Smooth muscle cell (in vitro differentiated cells): ENCODE measurements at regions not wholly inside any gene's neighbourhood (a gene's known extent, or its start where the extent isn't known, plus 50 kb on each side); places are given as distances from the start of the nearest gene placed in this dataset.

Experiments
- DNase-seq: peaks from one replicate; lab custom pipeline; 2025; ENCODE audit not compliant: unreplicated experiment; lab: John Stamatoyannopoulos, UW
- H2AFZ ChIP-seq: fragments of 200-600 bp; sonication (generic); 2 replicates; pipeline ENCODE4 v1.6.0; 2016; ENCODE audit warnings: antibody characterized with exemption, low read depth, mild to moderate bottlenecking
- H3F3A ChIP-seq: fragments of 200-600 bp; sonication (generic); 2 replicates; pipeline ENCODE4 v1.6.0; 2017; ENCODE audit warnings: antibody characterized with exemption, low read depth
- H3K27ac ChIP-seq: fragments of 200-600 bp; sonication (generic); 2 replicates; pipeline ENCODE4 v1.5.1; 2016; ENCODE audit warnings: low read depth, mild to moderate bottlenecking
- H3K27me3 ChIP-seq: fragments of 200-600 bp; sonication (generic); 2 replicates; pipeline ENCODE4 v1.6.1; 2016; ENCODE audit warnings: low read depth, mild to moderate bottlenecking
- H3K36me3 ChIP-seq: fragments of 200-600 bp; sonication (generic); 2 replicates; pipeline ENCODE4 v1.5.1; 2016; ENCODE audit warnings: low read depth
- H3K4me1 ChIP-seq: fragments of 200-600 bp; sonication (generic); 2 replicates; pipeline ENCODE4 v1.5.1; 2016; ENCODE audit warnings: low read depth
- H3K4me2 ChIP-seq: fragments of 200-600 bp; sonication (generic); 2 replicates; pipeline ENCODE4 v1.6.0; 2016; ENCODE audit warnings: mild to moderate bottlenecking
- H3K4me3 ChIP-seq: fragments of 200-600 bp; sonication (generic); 2 replicates; pipeline ENCODE4 v1.5.1; 2016; ENCODE audit warnings: mild to moderate bottlenecking
- H3K79me2 ChIP-seq: fragments of 200-600 bp; sonication (generic); 2 replicates; pipeline ENCODE4 v1.6.0; 2016; ENCODE audit warnings: low read depth, mild to moderate bottlenecking
- H3K9ac ChIP-seq: fragments of 200-600 bp; sonication (generic); 2 replicates; pipeline ENCODE4 v1.6.0; 2016; ENCODE audit warnings: low read depth
- H3K9me3 ChIP-seq: fragments of 200-600 bp; sonication (generic); replicated peaks from 2 replicates; pipeline ENCODE4 v1.5.1; 2016; ENCODE audit warnings: low read depth
- H4K20me1 ChIP-seq: fragments of 200-600 bp; sonication (generic); 2 replicates; pipeline ENCODE4 v1.6.0; 2016; ENCODE audit warnings: low read depth
- WGBS: methylation state at CpG from one replicate; pipeline ENCODE4 v1.1.7; 2016; ENCODE audit warnings: low lambda C conversion rate; 5-methylcytosine and 5-hydroxymethylcytosine counted together
- TF ChIP-seq, protein P1 (sequence below): fragments of 200-600 bp; sonication (generic); IDR thresholded peaks from 2 replicates; pipeline ENCODE4 v1.5.1; 2017; ENCODE audit warnings: borderline replicate concordance, mild to moderate bottlenecking, antibody characterized with exemption; ENCODE audit not compliant: insufficient read depth, poor library complexity, severe bottlenecking

DNA sequence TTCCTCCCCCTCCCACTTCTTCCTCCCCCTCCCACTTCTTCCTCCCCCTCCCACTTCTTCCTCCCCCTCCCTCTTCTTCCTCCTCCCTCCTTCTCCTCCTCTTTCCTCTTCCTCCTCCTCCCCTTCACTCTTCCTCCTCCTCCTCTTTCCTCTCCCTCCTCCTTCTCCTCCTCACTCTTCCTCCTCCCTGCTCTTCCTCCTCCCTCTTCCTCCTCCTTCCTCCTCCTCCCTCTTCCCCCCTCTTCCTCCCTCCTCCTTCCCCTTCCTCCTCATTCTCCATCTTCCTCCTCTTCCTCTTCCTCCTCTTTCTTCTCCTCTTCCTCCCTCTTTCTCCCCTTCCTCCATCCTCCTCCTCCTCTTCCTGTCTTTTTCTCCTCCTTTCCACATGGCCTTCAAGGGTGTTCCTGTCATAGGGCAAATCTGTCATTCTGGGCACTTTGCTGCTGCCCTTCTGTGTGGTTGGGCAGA, 111.4 kb downstream of the PHETA1 start:
- Histone ChIP-seq H3K79me2 (no peaks in the 10 kb centered on the region), H3K27ac (no peak overlapping the region), H3K9ac (no peak overlapping the region), H3F3A (no peaks in the 10 kb centered on the region), H3K4me3 (no peak overlapping the region), H4K20me1 (no peaks in the 10 kb centered on the region), H3K27me3 (peaks cover 13% of the 10 kb centered on the region), H2AFZ (no peak overlapping the region), H3K9me3 (no peaks in the 10 kb centered on the region), H3K36me3 (no peaks in the 10 kb centered on the region), H3K4me2 (no peak overlapping the region), H3K4me1 (no peaks in the 10 kb centered on the region)
- no peak for DNase-seq
- TF ChIP-seq, protein P1, sequence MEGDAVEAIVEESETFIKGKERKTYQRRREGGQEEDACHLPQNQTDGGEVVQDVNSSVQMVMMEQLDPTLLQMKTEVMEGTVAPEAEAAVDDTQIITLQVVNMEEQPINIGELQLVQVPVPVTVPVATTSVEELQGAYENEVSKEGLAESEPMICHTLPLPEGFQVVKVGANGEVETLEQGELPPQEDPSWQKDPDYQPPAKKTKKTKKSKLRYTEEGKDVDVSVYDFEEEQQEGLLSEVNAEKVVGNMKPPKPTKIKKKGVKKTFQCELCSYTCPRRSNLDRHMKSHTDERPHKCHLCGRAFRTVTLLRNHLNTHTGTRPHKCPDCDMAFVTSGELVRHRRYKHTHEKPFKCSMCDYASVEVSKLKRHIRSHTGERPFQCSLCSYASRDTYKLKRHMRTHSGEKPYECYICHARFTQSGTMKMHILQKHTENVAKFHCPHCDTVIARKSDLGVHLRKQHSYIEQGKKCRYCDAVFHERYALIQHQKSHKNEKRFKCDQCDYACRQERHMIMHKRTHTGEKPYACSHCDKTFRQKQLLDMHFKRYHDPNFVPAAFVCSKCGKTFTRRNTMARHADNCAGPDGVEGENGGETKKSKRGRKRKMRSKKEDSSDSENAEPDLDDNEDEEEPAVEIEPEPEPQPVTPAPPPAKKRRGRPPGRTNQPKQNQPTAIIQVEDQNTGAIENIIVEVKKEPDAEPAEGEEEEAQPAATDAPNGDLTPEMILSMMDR, result no peak

DNA sequence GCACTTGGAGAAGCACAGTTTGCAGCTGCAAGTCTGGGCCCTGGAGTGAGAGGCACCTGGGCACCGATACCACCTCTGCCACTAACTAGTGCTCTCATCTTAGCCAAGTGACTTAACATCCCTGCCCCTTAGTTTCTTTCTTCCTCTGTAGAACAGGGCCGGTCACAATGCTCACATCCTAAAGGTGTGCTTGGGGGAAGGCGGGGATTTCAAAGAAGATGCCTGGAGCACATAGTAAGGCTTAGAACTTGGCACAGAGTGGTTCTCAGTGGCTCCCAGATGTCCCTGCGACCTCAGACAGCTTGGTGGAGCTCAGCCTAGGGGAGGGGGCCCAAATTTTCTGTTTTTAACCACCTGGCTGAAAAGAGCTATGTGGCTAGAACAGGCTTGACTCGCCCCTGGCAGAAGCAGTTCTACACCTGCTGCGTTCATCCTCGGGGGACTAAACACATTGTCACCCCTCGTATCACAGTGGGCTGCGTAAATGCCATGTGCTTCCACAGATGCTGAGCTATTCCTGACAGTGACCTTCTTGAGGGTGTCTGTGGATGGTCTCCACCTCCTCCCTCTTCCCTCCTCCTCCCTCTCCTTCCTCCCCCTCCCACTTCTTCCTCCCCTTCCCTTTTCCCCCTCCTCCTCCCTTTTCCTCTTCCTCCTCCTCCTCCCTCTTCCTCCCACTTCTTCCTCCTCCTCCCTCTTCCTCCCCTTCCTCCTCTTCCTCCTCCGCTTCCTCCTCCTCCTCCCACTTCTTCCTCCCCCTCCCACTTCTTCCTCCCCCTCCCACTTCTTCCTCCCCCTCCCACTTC, 112.1 kb downstream of the PHETA1 start:
- Histone ChIP-seq H3K36me3 (no peaks in the 10 kb centered on the region), H2AFZ (no peak overlapping the region), H3K9me3 (no peaks in the 10 kb centered on the region), H3K27me3 (peaks cover 13% of the 10 kb centered on the region), H3F3A (no peaks in the 10 kb centered on the region), H3K9ac (no peak overlapping the region), H3K79me2 (no peaks in the 10 kb centered on the region), H3K27ac (no peak overlapping the region), H4K20me1 (no peaks in the 10 kb centered on the region), H3K4me1 (no peaks in the 10 kb centered on the region), H3K4me2 (no peak overlapping the region), H3K4me3 (no peak overlapping the region)
- DNase-seq, result no peak
- 86% methylated on average over 9 of the region's 10 CpGs for WGBS
- TF ChIP-seq, protein P1, result no peak

DNA sequence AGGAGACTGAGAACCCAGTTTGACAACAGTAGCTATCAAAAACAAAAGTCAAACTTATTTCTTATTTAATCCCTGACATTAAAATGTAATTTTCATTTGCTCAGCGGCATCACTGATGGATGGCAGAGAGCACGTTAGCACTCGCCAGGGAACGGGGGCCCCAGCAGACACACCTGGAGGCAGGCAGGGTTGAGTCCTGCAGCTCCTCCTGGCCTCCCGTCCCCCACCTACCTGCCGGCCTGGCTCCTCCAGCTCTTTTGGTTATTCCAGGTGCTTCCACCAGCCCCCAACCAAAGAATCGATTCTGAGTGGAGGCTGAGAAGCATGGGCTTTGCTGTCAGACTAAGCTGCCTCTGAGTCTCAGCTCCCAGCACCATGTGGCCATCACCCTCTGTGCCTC, 113.6 kb downstream of the PHETA1 start:
- Histone ChIP-seq H3K79me2 (no peaks in the 10 kb centered on the region), H3K9me3 (no peaks in the 10 kb centered on the region), H3K4me2 (no peak overlapping the region), H3F3A (no peaks in the 10 kb centered on the region), H3K36me3 (no peaks in the 10 kb centered on the region), H3K9ac (no peak overlapping the region), H3K27me3 (peaks cover 13% of the 10 kb centered on the region), H3K4me3 (no peak overlapping the region), H2AFZ (no peak overlapping the region), H3K27ac (no peak overlapping the region), H3K4me1 (no peaks in the 10 kb centered on the region), H4K20me1 (no peaks in the 10 kb centered on the region)
- TF ChIP-seq, protein P1, result no peak
- WGBS, result 77% methylated on average over 7 of the region's 7 CpGs
- DNase-seq, result no peak

DNA sequence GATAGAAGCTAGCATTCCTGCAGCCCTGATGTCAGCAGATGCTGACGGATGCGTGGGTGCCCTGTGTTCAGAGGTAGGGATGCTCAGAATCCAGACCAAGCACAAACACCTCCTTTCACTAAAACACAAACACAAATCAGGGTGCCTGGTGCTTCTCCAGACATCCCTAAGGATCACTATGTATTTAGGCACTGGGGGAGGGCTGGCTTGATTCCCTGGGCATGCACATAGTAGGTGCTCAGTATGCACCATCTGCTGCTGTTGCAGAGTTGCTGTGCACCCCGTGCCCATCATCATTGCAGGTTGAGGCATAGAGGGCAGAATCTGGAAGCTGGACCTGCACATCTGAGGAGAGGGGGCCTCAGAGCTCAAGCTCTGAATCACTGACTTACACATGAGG, 114.8 kb downstream of the PHETA1 start:
- Histone ChIP-seq H3K79me2 (no peaks in the 10 kb centered on the region), H3K9ac (no peak overlapping the region), H3K9me3 (no peaks in the 10 kb centered on the region), H4K20me1 (no peaks in the 10 kb centered on the region), H3F3A (no peaks in the 10 kb centered on the region), H3K27ac (no peak overlapping the region), H3K4me3 (no peak overlapping the region), H3K4me2 (no peak overlapping the region), H3K36me3 (no peaks in the 10 kb centered on the region), H3K4me1 (no peaks in the 10 kb centered on the region), H2AFZ (no peak overlapping the region), H3K27me3 (peaks cover 13% of the 10 kb centered on the region)
- DNase-seq, result no peak
- WGBS, result 86% methylated on average over 3 of the region's 3 CpGs
- TF ChIP-seq, protein P1, result no peak
